Astrocyte of the cerebellum (primary cell): ENCODE measurements at regions not wholly inside any gene's neighbourhood (a gene's known extent, or its start where the extent isn't known, plus 50 kb on each side); places are given as distances from the start of the nearest gene placed in this dataset.

Experiments used
- DNase-seq: peaks from one replicate; pipeline ENCODE4 v3.0.0-alpha.2; 2011; ENCODE audit warnings: low read depth
- H3K4me3 ChIP-seq: 2 replicates; pipeline ENCODE4 v1.5.1; 2011; ENCODE audit warnings: mild to moderate bottlenecking, low read depth, low read length, moderate library complexity
- CTCF ChIP-seq: IDR thresholded peaks from 2 replicates; pipeline ENCODE4 v1.5.1; 2012; ENCODE audit warnings: low read length, low read depth, moderate library complexity, mild to moderate bottlenecking; ENCODE audit errors: missing control alignments
- in situ Hi-C: cut with HindIII; loops from 2 replicates; pipeline ENCODE4 v1.10.0; 2017; ENCODE audit warnings: low sequenced_read_pairs

GRCh38 chr17:77352441-77352840 is 211.7 kb downstream of the SEC14L1 start:
- in situ Hi-C loops: no loop called here
- TF ChIP-seq CTCF: no peak
- DNase-seq: no peak
- H3K4me3 ChIP-seq: no peak overlapping the region

DNA sequence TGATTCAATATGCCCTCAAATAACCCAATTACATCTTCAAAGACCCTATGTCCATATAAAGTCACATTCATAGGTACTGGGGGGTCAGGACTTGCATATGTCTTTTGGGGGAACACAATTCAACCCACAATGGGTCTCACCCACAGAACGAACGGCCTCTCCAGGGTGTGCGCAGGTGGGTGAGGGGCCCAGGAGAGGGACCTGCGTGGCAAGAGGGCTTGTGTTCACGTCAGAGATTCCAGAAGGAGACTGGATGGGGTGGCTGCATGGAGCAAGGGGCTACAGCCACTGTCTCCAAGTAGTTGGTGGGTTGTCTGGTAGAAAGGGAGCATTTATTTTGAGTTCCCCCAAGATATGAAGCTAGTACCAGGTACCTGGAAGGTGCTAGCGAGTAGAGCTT is 212.2 kb downstream of the SEC14L1 start:
- H3K4me3 ChIP-seq: no peak overlapping the region
- in situ Hi-C loops: no loop called here
- no peak for TF ChIP-seq CTCF
- DNase-seq: no peak

DNA sequence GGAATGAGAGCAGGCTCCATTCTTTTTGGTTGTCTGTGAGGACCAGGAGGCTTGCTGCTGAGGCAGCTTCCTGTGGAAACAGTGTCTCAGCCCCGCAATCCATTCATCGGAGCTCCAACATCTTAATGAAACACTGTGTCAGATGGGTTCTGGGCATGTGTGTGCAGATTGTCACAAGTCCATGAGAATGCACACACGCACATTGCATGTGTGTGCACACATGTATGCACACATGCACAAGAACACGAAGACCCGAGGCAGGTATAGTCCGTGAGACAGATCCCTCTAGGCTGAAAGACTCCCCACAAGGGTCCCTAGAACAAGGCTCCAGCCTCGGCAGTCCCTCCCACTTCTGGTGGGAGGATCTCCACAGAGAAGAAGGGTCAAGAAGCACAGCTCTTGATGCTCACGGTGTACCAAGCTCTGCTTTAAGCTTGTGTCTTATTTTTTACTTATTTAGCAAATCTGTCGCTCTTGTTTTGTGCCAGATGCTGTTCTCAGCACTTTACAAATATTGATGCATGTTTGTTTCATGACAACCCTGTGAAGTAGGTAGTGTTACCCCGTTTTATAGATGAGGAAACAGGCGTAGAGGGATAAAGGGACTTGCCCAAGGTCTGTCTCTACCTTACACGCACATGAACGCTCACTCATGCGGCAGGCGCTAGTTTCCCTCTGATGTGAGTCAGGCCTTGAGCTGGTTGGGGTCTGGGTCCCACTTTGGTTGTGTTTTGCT is 213.1 kb downstream of the SEC14L1 start:
- no peak overlapping the region for H3K4me3 ChIP-seq

GRCh38 chr17:77354420-77354669 is 213.6 kb downstream of the SEC14L1 start:
- no peak overlapping the region for H3K4me3 ChIP-seq
- in situ Hi-C loops: no loop called here
- DNase-seq: no peak
- TF ChIP-seq CTCF: no peak

More for the DNA sequence above, 213.1 kb downstream of the SEC14L1 start:
- in situ Hi-C loops: no loop called here
- DNase-seq: no peak
- no peak for TF ChIP-seq CTCF

- DNase-seq: no peak
- no peak overlapping the region for H3K4me3 ChIP-seq
- no peak for TF ChIP-seq CTCF
- in situ Hi-C loops: no loop called here
These were observed 214.1 kb downstream of the SEC14L1 start for GRCh38 chr17:77354670-77355455.

DNA sequence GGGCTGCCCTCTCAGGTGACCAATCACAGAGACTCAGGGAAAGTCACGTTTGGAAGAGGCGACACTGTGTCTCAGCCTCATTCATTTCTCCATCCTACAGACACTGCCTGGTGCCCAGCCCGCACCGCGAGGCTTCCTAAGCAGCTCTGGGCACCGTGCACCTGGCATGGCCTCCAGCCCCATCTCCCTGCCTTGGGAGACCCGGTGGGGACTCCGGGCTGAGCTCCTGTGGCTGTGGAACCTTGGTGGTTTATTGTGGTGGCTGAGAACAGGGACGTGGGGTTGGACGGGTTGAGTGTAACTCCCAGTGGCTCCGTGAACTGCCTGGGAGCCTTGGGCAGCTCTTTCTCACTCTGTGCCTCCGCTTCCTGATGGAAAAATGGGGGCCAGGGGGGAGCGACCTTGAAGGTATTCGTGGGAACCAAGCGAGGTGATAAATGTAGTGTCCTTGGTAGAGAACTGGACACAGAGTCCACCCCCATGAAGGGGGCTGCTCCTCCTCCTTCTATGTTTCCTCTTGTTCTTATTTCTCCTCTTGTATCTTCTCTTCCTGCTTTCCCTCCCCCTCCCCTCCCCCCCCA is 215.4 kb downstream of the SEC14L1 start:
- DNase-seq: no peak
- in situ Hi-C loops: no loop called here
- TF ChIP-seq CTCF: no peak
- no peak overlapping the region for H3K4me3 ChIP-seq
